GM19035 (cell line): ENCODE measurements at regions not wholly inside any gene's neighbourhood (a gene's known extent, or its start where the extent isn't known, plus 50 kb on each side); places are given as distances from the start of the nearest gene placed in this dataset.

ENCODE experiments used
- ATAC-seq: cut with Tn5 transposase; IDR thresholded peaks from one replicate; pipeline ENCODE4 v1.9.1; 2021; ENCODE audit not compliant: unreplicated experiment

DNA sequence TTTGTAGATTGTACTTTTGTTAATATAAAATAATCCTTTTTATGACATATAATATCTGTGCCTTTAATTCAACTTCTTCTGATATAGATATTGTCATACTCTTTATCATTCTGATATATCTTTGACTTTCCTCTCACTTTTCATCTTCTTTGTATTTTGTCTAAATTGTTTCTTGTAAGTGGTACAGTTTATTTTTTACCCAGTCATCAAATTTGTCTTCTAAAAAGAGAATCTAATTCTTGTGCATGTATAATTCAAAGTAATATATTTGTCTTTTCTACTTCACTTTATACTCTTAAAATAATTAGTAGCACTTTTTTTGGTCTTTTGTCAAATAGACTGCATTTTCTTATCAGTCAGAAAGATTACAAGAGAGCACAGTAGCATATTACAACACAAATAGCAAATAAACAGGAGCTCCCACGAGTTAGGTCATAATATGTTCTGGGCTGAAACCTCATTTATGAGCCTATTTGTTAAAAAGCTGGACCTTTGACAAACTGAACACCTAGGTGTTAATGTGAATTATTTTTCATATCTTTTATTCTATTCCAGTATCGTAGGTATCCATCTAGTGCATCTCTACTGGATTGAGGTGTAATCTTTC, 379.7 kb upstream of the B3GALT2 start:
- ATAC-seq = no peak

DNA sequence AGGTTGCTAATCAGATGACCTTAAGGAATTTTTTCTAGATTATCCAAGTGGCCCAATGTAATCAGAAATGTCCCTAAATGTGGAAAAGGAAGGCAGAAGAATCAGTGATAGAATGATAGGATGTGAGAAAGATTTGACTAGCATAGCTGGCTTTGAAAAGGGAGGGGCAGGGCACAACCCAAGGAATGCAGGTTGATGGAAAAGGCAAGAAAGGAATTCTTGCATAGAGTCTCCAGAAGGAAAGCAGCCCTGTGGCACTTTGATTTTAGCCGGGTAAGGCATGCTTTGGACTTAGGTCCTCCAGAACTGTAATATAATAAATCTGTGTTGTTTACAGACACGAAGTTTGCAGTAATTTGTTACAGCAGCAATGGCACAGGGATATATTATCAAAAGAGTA, 375.7 kb upstream of the B3GALT2 start:
- ATAC-seq = no peak

DNA sequence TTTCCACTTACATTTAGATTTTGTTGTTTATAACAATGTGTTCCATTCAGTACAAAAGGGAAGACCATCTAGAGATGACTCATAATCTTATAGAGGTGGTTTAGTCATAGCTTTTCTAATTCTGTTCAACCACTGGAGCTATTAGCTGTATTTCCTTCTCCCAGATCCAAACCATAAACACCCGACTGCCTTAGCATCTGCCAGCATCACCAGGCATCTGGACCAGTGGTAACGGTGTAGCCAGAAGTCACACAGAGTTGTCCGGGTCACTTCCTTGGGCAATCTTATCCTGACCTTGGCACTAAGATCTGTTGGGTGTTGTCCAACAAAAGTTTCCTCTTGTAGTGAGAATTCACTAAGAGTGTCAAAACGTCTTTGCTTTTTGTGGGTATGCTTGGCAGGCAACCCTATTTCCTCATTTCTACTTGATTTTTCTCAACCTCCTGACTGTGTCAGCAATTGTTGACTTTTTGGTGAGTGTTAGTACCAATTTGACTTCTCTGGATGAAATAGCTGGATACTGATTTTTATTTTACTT, 372.1 kb upstream of the B3GALT2 start:
- ATAC-seq = no peak

GRCh38 chr1:193555662-193556441, 369.4 kb upstream of the B3GALT2 start:
- no peak for ATAC-seq

- no peak for ATAC-seq
Observed at GRCh38 chr1:193553564-193553963, 367.2 kb upstream of the B3GALT2 start.

- ATAC-seq = no peak
Observed at GRCh38 chr1:193552274-193552673, 365.9 kb upstream of the B3GALT2 start.

- ATAC-seq = no peak
Observed at GRCh38 chr1:193549081-193549480, 362.7 kb upstream of the B3GALT2 start.

- no peak for ATAC-seq
Observed at GRCh38 chr1:193545171-193545570, 358.8 kb upstream of the B3GALT2 start.

- no peak for ATAC-seq
Observed at GRCh38 chr1:193543259-193543658, 356.8 kb upstream of the B3GALT2 start.

- ATAC-seq = no peak
Observed at GRCh38 chr1:193542690-193543089, 356.3 kb upstream of the B3GALT2 start.

- ATAC-seq = peak; percentile 8
Observed at GRCh38 chr1:193540511-193540910, 354.1 kb upstream of the B3GALT2 start.

DNA sequence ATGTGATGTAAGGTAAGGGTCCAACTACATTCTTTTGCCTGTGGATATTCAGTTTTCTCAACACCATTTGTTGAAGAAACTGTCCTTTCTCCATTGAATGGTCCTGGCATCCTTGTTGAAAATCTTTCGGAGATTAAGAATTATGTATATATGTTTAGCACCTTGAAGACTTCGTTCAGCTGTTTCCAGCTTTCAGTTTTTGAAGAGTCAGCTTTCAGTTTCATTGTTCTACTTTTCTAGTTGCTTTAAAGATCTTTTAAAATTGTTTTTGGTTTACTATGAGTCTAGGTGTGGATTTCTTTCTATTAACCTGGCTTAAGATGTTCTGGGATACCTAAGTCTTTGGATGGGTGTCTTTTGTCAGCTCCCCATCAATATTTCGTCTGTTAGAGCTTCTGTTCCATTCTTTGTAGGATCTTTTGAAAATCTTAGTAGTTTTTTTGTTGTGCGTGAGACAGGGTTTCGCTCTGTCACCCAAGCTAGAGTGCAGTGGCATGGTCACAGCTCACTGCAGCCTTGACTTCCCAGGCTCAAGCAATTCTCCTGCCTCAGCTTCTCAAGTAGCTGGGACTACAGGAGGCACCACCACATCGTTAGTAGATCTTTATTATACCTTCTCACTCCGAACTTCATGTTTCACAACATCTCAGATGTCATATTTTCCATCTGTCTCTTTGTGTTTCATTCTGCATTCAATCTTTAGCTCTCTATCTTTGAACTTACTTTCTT, 353.5 kb upstream of the B3GALT2 start:
- peak; percentile 54 for ATAC-seq

- ATAC-seq = no peak
Observed at GRCh38 chr1:193538680-193539079, 352.3 kb upstream of the B3GALT2 start.

- no peak for ATAC-seq
Observed at GRCh38 chr1:193538003-193538354, 351.6 kb upstream of the B3GALT2 start.

GRCh38 chr1:193537266-193538002, 351.0 kb upstream of the B3GALT2 start:
- ATAC-seq = peak; percentile 80

DNA sequence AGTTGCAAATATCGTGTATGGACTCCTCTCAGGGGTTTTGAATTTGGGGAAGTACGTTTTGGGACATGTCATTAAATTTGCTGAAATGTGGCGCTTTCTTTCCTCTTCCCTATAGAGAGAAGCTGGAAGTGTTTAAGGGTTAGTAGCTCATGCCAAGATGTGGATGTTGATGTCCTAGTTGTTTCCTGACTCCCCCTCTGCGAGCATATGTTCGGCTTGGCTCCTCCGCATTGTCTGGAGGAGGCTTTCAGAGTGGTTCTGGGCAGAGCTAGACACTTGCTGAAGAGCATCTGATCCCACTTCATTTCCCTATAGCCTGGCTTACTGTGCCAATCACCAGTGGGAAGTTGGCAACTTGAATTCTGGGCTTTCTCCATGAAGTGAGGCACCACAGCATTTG, 347.4 kb upstream of the B3GALT2 start:
- ATAC-seq = no peak

DNA sequence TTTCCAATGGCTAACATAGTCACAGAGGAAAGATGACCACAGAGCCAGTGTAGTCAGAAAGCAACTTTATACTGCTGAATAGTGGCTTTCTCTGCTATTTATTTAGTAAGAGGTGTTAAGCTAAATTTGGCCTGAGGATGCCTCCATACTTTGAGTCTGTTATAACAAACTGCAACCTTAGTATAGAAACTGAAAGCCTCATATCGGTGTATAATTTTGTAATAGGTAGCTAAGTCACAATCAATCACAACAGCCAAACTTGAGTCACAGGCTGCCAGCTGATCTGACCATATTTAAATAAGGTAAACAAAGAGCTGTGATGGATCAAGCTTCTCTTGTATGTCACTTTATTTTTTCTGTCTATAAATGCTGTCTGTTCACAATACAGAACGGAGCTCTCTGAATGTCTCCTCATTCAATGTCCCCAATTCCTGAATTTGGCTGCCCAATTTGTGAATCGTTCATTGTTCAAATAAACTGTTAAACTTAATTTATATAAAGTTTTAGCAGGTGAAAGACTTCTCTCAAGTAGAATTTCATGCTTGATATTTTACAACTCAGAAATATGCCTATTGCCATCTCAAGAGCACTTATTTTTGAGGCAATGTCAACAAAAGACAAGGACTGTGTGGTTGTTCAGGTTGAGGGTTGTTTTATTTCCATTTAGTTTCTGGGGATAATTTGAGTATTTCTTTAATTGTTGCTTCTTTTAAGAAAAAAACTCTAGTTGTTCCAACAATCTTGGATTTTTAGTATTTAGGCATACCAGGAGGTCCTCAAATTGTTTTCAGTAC, 339.7 kb upstream of the B3GALT2 start:
- ATAC-seq = no peak

DNA sequence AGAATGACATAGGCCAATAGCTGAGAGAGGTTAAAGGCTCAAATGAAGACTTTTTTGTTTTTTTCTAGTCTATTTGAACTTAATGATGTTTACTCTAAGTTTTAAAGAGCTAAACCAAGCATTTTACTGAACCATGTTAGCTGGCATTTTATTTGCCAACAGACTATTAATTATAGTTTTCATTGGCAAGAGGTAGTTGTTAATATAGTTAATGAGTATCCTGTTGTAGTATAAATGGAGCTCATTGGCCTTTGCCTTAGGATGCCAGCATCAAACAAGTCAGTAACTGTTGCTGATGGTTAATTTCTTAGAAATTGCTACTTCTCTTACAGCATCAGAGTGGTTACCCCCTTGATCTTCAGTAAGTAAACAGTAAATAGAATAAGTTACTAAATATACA, 339.0 kb upstream of the B3GALT2 start:
- no peak for ATAC-seq

DNA sequence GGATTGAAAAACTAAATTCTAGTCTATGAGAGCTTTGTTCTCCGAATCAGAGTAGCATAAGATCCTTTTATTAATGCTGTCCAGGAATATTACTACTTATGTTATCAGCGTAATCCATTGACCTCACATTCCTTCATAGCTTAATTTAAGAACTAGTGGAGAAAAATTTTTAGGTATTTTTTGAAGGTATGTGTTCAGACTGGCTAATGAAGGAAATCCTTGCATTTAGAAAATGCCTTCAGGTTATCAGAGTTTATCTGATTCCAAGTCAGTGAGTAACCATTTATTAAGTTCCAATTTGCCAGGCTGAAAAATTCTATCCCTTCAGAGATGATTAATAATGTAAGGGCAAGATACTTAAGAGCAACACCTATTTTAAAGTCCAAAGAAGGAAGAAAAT, 338.2 kb upstream of the B3GALT2 start:
- no peak for ATAC-seq

- ATAC-seq = no peak
Observed at GRCh38 chr1:193524021-193524420, 337.6 kb upstream of the B3GALT2 start.
